Gastroesophageal sphincter (tissue), 3 donors: ENCODE measurements at regions not wholly inside any gene's neighbourhood (a gene's known extent, or its start where the extent isn't known, plus 50 kb on each side); places are given as distances from the start of the nearest gene placed in this dataset.

Experiments used
- EP300 ChIP-seq: sonication (generic); formaldehyde crosslinking; IDR thresholded peaks from one replicate; pipeline ENCODE4 v1.6.1; 2017; ENCODE audit warnings: antibody characterized with exemption, mild to moderate bottlenecking
- POLR2AphosphoS5 ChIP-seq: sonication (generic); formaldehyde crosslinking; IDR thresholded peaks from one replicate; pipeline ENCODE4 v1.6.1; 2017; ENCODE audit warnings: antibody characterized with exemption
- TF ChIP-seq, protein P1 (sequence below), 4 experiments: fragments of 200-600 bp in 2 of 4; fragments of 450-650 bp in 2 of 4; sonication (generic) in 1 of 4; IDR thresholded peaks; one replicate each; pipeline ENCODE4 v1.5.1; 2017 to 2019; ENCODE audit warnings: antibody characterized with exemption in 4 of 4, mild to moderate bottlenecking in 2 of 4, moderate library complexity in 2 of 4

DNA sequence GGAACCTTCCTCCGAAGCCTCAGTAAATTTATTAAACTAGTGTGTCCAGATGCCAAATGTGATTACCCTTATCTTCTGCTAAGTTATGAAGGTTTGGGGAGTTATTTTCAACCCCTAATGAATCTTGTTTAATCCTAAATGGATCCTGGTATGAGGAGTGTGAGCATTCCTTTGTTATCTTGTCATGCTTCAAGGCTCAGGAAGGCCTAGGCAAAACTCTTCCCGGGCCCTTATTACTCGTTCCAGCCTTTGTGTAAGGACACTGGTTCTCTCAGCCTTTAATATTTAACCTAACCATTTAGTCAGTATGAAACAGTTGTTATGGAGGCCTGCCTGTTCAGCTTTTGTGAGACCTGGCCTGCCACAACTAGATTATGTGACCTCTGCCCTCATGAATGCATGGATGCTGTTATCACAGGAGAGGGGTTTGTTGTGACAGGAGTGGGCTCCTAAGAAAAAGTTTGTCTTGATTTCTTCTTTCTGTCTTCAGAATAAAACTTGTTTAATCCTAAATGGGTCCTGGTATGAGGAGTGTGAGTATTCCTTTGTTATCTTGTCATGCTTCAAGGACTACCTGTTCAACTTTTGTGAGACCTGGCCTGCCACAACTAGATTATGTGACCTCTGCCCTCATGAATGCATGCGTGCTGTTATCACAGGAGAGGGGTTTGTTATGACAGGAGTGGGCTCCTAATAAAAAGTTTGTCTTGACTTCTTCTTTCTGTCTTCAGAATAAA lies 181.7 kb downstream of the SLC39A8 start:
- TF ChIP-seq, protein P1, sequence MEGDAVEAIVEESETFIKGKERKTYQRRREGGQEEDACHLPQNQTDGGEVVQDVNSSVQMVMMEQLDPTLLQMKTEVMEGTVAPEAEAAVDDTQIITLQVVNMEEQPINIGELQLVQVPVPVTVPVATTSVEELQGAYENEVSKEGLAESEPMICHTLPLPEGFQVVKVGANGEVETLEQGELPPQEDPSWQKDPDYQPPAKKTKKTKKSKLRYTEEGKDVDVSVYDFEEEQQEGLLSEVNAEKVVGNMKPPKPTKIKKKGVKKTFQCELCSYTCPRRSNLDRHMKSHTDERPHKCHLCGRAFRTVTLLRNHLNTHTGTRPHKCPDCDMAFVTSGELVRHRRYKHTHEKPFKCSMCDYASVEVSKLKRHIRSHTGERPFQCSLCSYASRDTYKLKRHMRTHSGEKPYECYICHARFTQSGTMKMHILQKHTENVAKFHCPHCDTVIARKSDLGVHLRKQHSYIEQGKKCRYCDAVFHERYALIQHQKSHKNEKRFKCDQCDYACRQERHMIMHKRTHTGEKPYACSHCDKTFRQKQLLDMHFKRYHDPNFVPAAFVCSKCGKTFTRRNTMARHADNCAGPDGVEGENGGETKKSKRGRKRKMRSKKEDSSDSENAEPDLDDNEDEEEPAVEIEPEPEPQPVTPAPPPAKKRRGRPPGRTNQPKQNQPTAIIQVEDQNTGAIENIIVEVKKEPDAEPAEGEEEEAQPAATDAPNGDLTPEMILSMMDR (IDR thresholded peaks at IDR 0.05), result no peak
- no peak for TF ChIP-seq EP300
- TF ChIP-seq POLR2AphosphoS5, result no peak
